ENCODE measurements at regions not wholly inside any gene's neighbourhood (a gene's known extent, or its start where the extent isn't known, plus 50 kb on each side); places are given as distances from the start of the nearest gene placed in this dataset.

- no peak for DNase-seq
These were observed 244.4 kb downstream of the RPS24 start for GRCh38 chr10:78278058-78278404.

- DNase-seq: no peak
These were observed 246.1 kb downstream of the RPS24 start for GRCh38 chr10:78279756-78280155.

GRCh38 chr10:78280604-78281003 lies 246.9 kb downstream of the RPS24 start:
- DNase-seq: no peak

GRCh38 chr10:78281627-78282026 lies 248.0 kb downstream of the RPS24 start:
- no peak for DNase-seq

GRCh38 chr10:78283069-78283682 lies 249.5 kb downstream of the RPS24 start:
- DNase-seq: no peak

- DNase-seq: no peak
These were observed 250.7 kb downstream of the RPS24 start for GRCh38 chr10:78284381-78284780.

GRCh38 chr10:78285226-78285625 lies 251.6 kb downstream of the RPS24 start:
- no peak for DNase-seq

- no peak for DNase-seq
These were observed 252.5 kb downstream of the RPS24 start for GRCh38 chr10:78286186-78286585.

- DNase-seq: no peak
These were observed 253.0 kb downstream of the RPS24 start for GRCh38 chr10:78286668-78287067.

- DNase-seq: no peak
These were observed 254.0 kb downstream of the RPS24 start for GRCh38 chr10:78287618-78288017.

- DNase-seq: no peak
These were observed 255.0 kb downstream of the RPS24 start for GRCh38 chr10:78288663-78289062.

GRCh38 chr10:78290131-78290750 lies 256.6 kb downstream of the RPS24 start:
- no peak for DNase-seq

GRCh38 chr10:78291722-78292121 lies 258.1 kb downstream of the RPS24 start:
- no peak for DNase-seq

- DNase-seq: no peak
These were observed 258.8 kb downstream of the RPS24 start for GRCh38 chr10:78292250-78292981.

- no peak for DNase-seq
These were observed 259.6 kb downstream of the RPS24 start for GRCh38 chr10:78292982-78293865.

GRCh38 chr10:78295242-78295641 lies 261.6 kb downstream of the RPS24 start:
- no peak for DNase-seq

GRCh38 chr10:78296785-78297184 lies 263.1 kb downstream of the RPS24 start:
- no peak for DNase-seq

GRCh38 chr10:78297997-78298396 lies 264.3 kb downstream of the RPS24 start:
- no peak for DNase-seq

GRCh38 chr10:78298835-78299234 lies 265.2 kb downstream of the RPS24 start:
- DNase-seq: no peak

GRCh38 chr10:78299851-78300468 lies 266.3 kb downstream of the RPS24 start:
- DNase-seq: no peak

GRCh38 chr10:78300526-78300925 lies 266.9 kb downstream of the RPS24 start:
- no peak for DNase-seq

- DNase-seq: no peak
These were observed 267.8 kb downstream of the RPS24 start for GRCh38 chr10:78301481-78301880.

Data from NCI-H2081 (cell line).